Activated naive CD4-positive, alpha-beta T cell treated with anti-CD3 and anti-CD28 coated beads for 36 hours (primary cell): ENCODE measurements at regions not wholly inside any gene's neighbourhood (a gene's known extent, or its start where the extent isn't known, plus 50 kb on each side); places are given as distances from the start of the nearest gene placed in this dataset.
A peak's percentile ranks its signal among the peaks of the same experiment; 100 is the strongest.
"Not testable (repeated sequence)": the region's sequence is repeated elsewhere in the genome, so short reads cannot be mapped to it uniquely, and the experiment has no call there.

ENCODE experiments used
- CTCF ChIA-PET: fragments of 350-600 bp; sonication (Branson Sonifier 250); formaldehyde crosslinking; loops from one replicate; lab custom pipeline; 2021; ENCODE audit warnings: antibody characterized with exemption; lab: Charles Lee
- DNase-seq: peaks from one replicate; pipeline ENCODE4 v3.0.0-alpha.2; 2020
- H3K27ac Mint-ChIP-seq: one replicate; pipeline ENCODE4 v1.8.0; 2021; ENCODE audit warnings: mild to moderate bottlenecking, mixed read lengths
- H3K27me3 Mint-ChIP-seq: one replicate; pipeline ENCODE4 v1.8.0; 2021; ENCODE audit warnings: low read depth, mixed read lengths
- H3K36me3 Mint-ChIP-seq: one replicate; pipeline ENCODE4 v1.8.0; 2021; ENCODE audit warnings: low read depth, mixed read lengths
- H3K4me1 Mint-ChIP-seq: one replicate; pipeline ENCODE4 v1.8.0; 2021; ENCODE audit warnings: low read depth, mixed read lengths
- H3K4me3 Mint-ChIP-seq: one replicate; pipeline ENCODE4 v1.8.0; 2021; ENCODE audit warnings: mild to moderate bottlenecking, moderate library complexity, mixed read lengths
- H3K9me3 Mint-ChIP-seq: one replicate; pipeline ENCODE4 v1.8.0; 2021; ENCODE audit warnings: mixed read lengths
- intact Hi-C: fragments of 100-400 bp; cut with micrococcal nuclease; formaldehyde crosslinking; loops from one replicate; pipeline ENCODE4 v1.15.1; 2023

DNA sequence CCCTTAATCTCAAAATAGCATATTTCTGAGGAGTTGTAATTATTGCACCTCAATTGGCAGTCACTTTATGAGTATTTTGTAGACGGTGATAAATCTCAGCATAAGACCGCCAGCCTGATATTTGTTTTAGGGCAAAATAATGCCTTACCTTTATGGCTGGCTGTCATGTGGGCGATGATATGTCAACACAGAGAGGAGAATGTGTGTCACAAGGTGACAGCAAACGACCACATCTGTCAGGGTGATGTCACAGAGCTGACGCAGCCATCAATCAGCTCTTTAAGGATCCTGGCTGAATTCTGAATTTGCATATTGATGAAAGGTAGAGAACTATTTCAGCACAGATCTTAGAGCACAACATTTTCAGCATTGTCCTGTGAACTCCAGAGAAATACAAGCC lies 209.7 kb downstream of the CEP135 start:
- H3K27me3 Mint-ChIP-seq = peaks cover 8% of the 10 kb centered on the region
- DNase-seq = peak; percentile 37

DNA sequence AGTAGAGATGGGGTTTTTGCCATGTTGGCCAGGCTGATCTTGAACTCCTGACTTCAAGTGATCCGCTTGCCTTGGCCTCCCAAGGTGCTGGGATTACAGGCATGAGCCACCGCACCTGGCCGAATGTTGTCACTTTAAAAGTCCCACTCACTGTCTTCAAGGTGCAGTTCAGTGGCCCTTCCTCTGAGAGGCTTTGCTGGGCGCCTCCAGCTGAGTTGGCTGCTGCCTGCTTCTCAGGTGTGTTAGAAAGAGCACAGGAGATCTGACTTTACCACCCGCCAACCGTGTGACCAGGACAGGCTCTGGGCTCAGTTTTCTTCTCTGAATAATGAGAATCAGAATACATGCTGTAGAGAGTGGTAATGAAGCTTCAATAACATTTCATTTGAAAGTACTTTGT lies 207.4 kb downstream of the CEP135 start:
- no peak overlapping the region for H3K27ac Mint-ChIP-seq
- H3K4me1 Mint-ChIP-seq = peaks cover 5% of the 10 kb centered on the region
- intact Hi-C loops = no loop called here
- no peaks in the 10 kb centered on the region for H3K9me3 Mint-ChIP-seq
- peaks cover 10% of the 10 kb centered on the region for H3K27me3 Mint-ChIP-seq
- no peaks in the 10 kb centered on the region for H3K36me3 Mint-ChIP-seq
- no peak for DNase-seq
- no peak overlapping the region for H3K4me3 Mint-ChIP-seq
- CTCF ChIA-PET = interaction anchor here (0.9 kb wide), 1 partner anchor 17 kb away, joined by 3 read pairs; no protein-coding TSS in a partner anchor

More for the DNA sequence above, 209.7 kb downstream of the CEP135 start:
- Mint-ChIP-seq H3K4me1 (peaks cover 5% of the 10 kb centered on the region), H3K27ac (no peak overlapping the region), H3K9me3 (no peaks in the 10 kb centered on the region), H3K36me3 (no peaks in the 10 kb centered on the region), H3K4me3 (no peak overlapping the region)
- CTCF ChIA-PET = interaction anchor here (1.0 kb wide), 1 partner anchor 9 kb away, joined by 3 read pairs; no protein-coding TSS in a partner anchor
- intact Hi-C loops = no loop called here

DNA sequence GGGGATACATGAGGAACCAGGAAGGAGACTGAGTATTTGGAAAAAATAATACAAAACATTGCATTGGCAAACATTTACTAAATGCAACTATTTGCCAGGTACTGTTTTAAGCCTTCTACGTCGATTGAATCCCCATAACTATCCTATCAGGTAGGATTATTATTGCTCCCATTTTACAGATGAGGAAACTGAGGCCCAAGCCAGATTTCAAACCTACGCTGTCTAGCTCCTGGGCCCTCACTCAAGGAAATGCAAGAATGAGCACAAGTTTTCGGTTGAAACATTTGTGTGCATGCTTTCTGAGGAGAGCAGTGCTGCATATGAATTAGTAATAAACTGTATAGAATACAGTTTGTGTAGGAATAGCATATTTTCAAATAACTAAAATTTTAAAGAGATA lies 206.7 kb downstream of the CEP135 start:
- Mint-ChIP-seq H3K36me3 (no peaks in the 10 kb centered on the region), H3K27me3 (peaks cover 10% of the 10 kb centered on the region), H3K27ac (no peak overlapping the region), H3K4me1 (peaks cover 5% of the 10 kb centered on the region), H3K9me3 (no peaks in the 10 kb centered on the region), H3K4me3 (no peak overlapping the region)
- DNase-seq = no peak
- intact Hi-C loops = no loop called here
- CTCF ChIA-PET = interaction anchor here (0.9 kb wide), 1 partner anchor 17 kb away, joined by 3 read pairs; no protein-coding TSS in a partner anchor

DNA sequence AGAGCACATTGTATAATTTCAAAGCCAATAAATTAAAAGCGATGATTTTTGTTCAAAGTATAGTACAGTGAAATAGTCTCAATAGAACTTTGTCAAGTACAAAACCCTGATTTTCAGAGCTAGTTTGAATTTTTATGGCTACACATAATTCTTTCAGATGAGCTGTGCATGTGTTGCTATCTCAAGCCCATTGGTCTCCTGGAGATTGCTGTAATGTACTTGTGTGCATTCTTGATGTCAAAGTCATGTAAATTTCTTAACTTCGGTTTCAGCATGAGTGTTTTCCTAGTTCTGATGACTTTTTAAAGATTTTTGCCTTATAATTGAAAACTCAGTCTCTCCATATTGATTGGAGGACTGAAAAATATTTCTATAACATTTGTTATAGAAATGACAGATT lies 200.8 kb downstream of the CEP135 start:
- H3K4me1 Mint-ChIP-seq = no peaks in the 10 kb centered on the region
- CTCF ChIA-PET = interaction anchor here (0.6 to 1.1 kb wide), 2 partner anchors 9 to 151 kb away, joined by 3 to 5 read pairs; no protein-coding TSS in a partner anchor

DNA sequence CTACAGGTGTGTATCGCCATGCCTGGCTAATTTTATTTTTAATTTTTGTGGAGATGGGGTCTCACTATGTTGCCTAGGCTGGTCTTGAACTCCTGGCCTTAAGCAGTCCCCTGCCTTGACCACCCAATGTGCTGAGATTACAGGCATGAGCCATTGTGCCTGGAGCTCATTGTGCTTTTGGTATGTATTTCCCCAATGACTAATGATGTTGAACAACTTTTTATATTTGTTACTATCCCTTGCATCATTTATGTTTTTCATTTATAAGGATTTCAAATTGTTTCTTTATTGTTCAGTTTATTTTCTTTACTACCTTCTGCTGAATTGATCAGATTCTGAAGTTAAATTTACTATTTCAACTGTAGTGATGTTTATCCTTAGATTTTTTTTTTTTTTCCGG lies 199.7 kb downstream of the CEP135 start:
- Mint-ChIP-seq H3K4me1 (no peaks in the 10 kb centered on the region), H3K36me3 (no peaks in the 10 kb centered on the region), H3K27ac (no peak overlapping the region), H3K9me3 (no peaks in the 10 kb centered on the region), H3K27me3 (peaks cover 9% of the 10 kb centered on the region), H3K4me3 (no peak overlapping the region)
- intact Hi-C loops = no loop called here
- DNase-seq = no peak
- CTCF ChIA-PET = no interaction called here

More for the DNA sequence above, 200.8 kb downstream of the CEP135 start:
- no peak for DNase-seq
- Mint-ChIP-seq H3K4me3 (no peak overlapping the region), H3K36me3 (no peaks in the 10 kb centered on the region), H3K27ac (no peak overlapping the region), H3K9me3 (no peaks in the 10 kb centered on the region), H3K27me3 (peaks cover 9% of the 10 kb centered on the region)
- intact Hi-C loops = no loop called here

DNA sequence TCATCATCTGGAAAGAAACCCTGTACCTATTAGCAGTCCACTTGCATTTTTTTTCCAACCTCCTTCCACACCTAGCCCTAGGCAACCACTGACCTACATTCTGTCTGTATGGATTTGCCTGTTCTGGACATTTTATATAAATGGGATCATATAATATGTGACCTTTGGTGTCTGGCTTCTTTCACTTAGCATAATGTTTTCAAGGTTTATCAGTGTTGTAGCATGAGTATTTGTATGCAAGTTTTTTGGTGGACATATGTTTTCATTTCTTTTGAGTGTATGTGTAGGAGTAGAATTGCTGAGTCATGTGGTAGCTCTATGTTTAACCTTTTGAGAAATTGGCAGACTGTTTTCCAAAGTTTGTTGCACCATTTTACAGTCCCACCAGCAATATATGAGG lies 198.6 kb downstream of the CEP135 start:
- peaks cover 8% of the 10 kb centered on the region for H3K27me3 Mint-ChIP-seq
- no peaks in the 10 kb centered on the region for H3K4me1 Mint-ChIP-seq
- H3K36me3 Mint-ChIP-seq = no peaks in the 10 kb centered on the region
- no peak for DNase-seq
- H3K4me3 Mint-ChIP-seq = no peak overlapping the region
- CTCF ChIA-PET = no interaction called here
- intact Hi-C loops = no loop called here
- no peak overlapping the region for H3K27ac Mint-ChIP-seq
- H3K9me3 Mint-ChIP-seq = no peaks in the 10 kb centered on the region

DNA sequence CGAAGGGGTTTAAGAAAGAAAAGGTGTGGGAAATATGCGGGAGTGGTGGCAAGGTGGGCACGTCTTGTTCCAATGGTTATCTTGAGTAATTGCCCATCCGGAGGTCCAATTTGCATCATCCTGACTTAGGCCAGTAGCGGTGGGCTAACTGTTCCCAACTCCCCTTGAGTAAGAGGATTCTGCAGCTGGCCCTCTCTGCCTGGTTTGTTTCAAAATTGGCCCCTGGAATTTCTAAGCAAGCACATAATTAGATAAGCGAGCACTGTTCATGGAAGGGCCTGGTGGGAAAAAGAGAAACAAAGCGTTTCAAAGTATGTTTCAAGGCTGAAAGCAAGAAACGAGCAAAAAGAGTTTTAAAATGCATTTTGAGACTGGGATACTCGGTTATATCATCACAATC lies 198.2 kb downstream of the CEP135 start:
- no peak overlapping the region for H3K27ac Mint-ChIP-seq
- no peaks in the 10 kb centered on the region for H3K36me3 Mint-ChIP-seq
- H3K4me1 Mint-ChIP-seq = no peaks in the 10 kb centered on the region
- CTCF ChIA-PET = no interaction called here
- H3K27me3 Mint-ChIP-seq = peaks cover 8% of the 10 kb centered on the region
- no peak for DNase-seq
- H3K4me3 Mint-ChIP-seq = no peak overlapping the region
- no peaks in the 10 kb centered on the region for H3K9me3 Mint-ChIP-seq
- intact Hi-C loops = no loop called here

DNA sequence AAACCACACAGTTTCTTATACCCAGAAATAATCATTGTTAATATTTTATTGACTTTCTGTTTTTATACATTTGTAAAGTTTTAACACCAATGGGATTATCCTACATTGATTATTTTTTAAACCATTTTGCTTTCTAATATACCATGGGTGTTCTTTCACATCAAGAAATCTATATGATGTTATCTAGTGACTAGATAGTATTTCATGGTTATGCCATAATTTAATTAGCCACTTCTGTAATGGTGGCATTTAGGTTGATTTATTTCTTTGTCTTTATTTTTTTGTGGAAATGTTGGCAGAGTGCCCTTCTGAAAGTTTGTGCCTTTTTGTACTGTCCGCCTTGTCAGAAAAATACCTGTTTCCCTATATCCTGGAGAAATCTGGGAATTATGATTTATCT lies 193.3 kb downstream of the CEP135 start:
- Mint-ChIP-seq H3K4me1 (no peaks in the 10 kb centered on the region), H3K9me3 (no peaks in the 10 kb centered on the region), H3K27me3 (peaks cover 8% of the 10 kb centered on the region), H3K27ac (no peak overlapping the region), H3K4me3 (no peak overlapping the region), H3K36me3 (no peaks in the 10 kb centered on the region)
- intact Hi-C loops = no loop called here
- CTCF ChIA-PET = interaction anchor here (0.6 to 1.0 kb wide), 2 partner anchors 10 to 230 kb away, joined by 3 read pairs; no protein-coding TSS in a partner anchor
- no peak for DNase-seq

DNA sequence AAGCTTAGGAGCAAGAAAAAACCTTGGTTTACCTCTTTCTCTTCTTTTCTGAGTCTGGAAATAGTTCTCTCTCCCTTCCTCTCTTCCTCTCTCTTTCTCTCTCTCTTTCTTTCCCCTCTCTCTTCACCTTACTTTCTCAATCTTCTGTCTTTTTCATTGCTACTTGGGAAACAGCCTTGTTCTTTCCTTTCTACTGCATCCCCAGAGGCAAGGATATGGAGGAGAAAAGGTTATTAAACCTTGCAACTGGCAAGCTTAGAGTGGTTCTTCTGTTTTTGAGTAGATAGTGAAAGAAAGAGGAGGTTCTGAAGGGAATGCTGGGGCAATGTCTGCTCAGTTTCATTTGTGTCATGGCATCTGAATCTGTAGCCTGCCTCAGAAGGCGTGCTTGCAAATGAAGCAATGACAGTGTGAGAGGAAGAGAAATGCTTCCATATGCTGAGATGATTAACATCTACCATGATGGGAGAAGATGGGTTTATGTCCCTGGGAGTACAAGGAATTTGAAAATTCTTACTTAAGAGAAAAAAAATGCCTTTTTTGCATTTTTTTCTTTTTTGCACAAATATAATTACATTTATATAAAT lies 190.6 kb downstream of the CEP135 start:
- Mint-ChIP-seq H3K4me1 (no peaks in the 10 kb centered on the region), H3K27me3 (peaks cover 6% of the 10 kb centered on the region), H3K27ac (no peak overlapping the region), H3K4me3 (no peak overlapping the region), H3K36me3 (no peaks in the 10 kb centered on the region), H3K9me3 (no peaks in the 10 kb centered on the region)
- CTCF ChIA-PET = no interaction called here
- DNase-seq = no peak
- intact Hi-C loops = no loop called here

DNA sequence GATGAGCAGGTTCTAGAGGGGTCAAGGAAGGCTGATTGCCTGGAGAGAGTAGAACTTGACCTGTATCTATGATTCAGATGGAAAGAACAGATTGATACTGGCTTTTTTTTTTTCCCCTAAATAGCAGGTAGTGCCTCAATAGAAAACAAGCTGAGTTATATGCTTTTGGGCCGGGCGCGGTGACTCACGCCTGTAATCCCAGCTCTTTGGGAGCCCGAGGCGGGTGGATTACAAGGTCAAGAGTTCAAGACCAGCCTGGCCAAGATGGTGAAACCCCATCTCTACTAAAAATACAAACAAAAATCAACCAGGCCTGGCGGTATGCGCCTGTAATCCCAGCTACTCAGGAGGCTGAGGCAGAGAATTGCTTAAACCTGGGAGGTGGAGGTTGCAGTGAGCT lies 186.1 kb downstream of the CEP135 start:
- H3K36me3 Mint-ChIP-seq, H3K27me3 Mint-ChIP-seq, H3K27ac Mint-ChIP-seq, H3K4me1 Mint-ChIP-seq, intact Hi-C loops, H3K4me3 Mint-ChIP-seq, DNase-seq, H3K9me3 Mint-ChIP-seq: not testable (repeated sequence)
- CTCF ChIA-PET = interaction anchor here (0.8 kb wide), 1 partner anchor 123 kb away, joined by 3 read pairs; no protein-coding TSS in a partner anchor

DNA sequence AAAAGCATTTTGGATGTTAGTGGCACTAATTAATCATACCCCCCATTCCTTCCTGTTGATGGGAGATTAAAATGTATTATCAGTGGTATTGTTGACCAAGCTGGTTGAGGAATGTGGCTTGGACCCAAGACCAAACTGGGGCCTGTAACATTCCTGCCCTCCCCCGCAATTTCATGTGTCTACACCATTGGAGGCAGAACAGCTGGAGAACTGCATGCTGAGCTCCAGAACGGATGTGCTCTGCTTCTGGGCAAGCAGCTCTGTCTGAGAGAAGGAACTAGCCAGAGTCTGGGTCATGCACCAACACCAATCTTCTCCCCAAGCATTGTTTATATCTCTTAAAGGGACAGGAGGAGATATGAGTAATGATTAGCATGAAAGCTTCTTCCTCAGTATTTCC lies 185.5 kb downstream of the CEP135 start:
- intact Hi-C loops = no loop called here
- DNase-seq = no peak
- Mint-ChIP-seq H3K4me3 (no peak overlapping the region), H3K36me3 (no peaks in the 10 kb centered on the region), H3K27me3 (no peaks in the 10 kb centered on the region), H3K9me3 (no peaks in the 10 kb centered on the region), H3K27ac (no peak overlapping the region), H3K4me1 (no peaks in the 10 kb centered on the region)
- CTCF ChIA-PET = interaction anchor here (5.1 kb wide), 1 partner anchor 165 kb away, joined by 24 read pairs; no protein-coding TSS in a partner anchor

DNA sequence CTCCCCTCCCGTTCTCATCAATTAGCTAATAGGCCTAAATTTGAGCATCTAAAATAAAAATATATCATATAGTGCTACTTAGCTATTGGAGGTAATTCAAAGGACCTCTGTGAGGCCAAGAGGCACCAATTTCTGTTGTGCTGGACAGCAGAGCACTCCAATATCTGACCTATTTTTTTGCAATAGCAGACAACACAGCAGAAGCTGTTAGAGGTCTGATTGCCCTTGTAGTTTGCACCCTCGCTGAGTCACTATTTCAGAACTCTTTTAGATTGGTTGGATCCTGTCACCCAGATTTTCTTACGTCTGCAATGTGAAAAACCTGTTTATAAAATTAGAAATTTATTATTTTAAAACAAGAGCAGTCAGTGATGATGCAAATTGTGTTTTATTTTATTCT lies 184.1 kb downstream of the CEP135 start:
- no peak overlapping the region for H3K4me3 Mint-ChIP-seq
- intact Hi-C loops = loop anchor here (1.0 kb wide), 1 partner anchor 168 kb away; no protein-coding TSS in a partner anchor
- CTCF ChIA-PET = interaction anchor here (0.6 to 5.1 kb wide), 2 partner anchors 138 to 167 kb away, joined by 3 to 24 read pairs; no protein-coding TSS in a partner anchor
- peaks cover 2% of the 10 kb centered on the region for H3K27me3 Mint-ChIP-seq
- no peaks in the 10 kb centered on the region for H3K36me3 Mint-ChIP-seq
- DNase-seq = no peak
- no peaks in the 10 kb centered on the region for H3K4me1 Mint-ChIP-seq
- no peaks in the 10 kb centered on the region for H3K9me3 Mint-ChIP-seq
- no peak overlapping the region for H3K27ac Mint-ChIP-seq

DNA sequence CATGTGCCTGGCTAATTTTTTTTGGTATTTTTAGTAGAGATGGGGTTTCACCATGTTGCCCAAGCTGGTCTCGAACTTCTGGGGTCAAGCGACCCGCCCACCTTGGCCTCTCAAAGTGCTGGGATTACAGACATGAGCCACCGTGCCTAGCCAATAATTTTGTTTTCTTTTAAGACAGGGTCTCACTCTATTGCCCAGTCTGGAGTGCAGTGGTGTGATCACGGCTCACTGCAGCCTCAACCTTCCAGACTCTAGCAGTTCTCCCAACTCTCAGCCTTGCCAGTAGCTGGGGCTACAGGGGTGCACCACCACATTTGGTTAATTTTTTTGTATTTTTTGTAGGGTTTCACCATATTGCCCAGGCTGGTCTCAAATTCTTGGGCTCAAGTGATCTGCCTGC lies 183.4 kb downstream of the CEP135 start:
- intact Hi-C loops = loop anchor here (1.0 kb wide), 1 partner anchor 169 kb away; no protein-coding TSS in a partner anchor
- not testable (repeated sequence) for H3K36me3 Mint-ChIP-seq, DNase-seq, H3K9me3 Mint-ChIP-seq, H3K27me3 Mint-ChIP-seq, H3K4me3 Mint-ChIP-seq, H3K4me1 Mint-ChIP-seq, H3K27ac Mint-ChIP-seq
- CTCF ChIA-PET = interaction anchor here (1.1 to 5.1 kb wide), 2 partner anchors 10 to 167 kb away, joined by 3 to 24 read pairs; no protein-coding TSS in a partner anchor
